ENCODE measurements at regions not wholly inside any gene's neighbourhood (a gene's known extent, or its start where the extent isn't known, plus 50 kb on each side); places are given as distances from the start of the nearest gene placed in this dataset.

- no peak for DNase-seq
Observed at GRCh38 chr5:136526791-136527190, 161.4 kb upstream of the TRPC7 start.

- DNase-seq: no peak
Observed at GRCh38 chr5:136526021-136526420, 160.7 kb upstream of the TRPC7 start.

GRCh38 chr5:136525597-136525996, 160.3 kb upstream of the TRPC7 start:
- no peak for DNase-seq

- no peak for DNase-seq
Observed at GRCh38 chr5:136522217-136522956, 157.0 kb upstream of the TRPC7 start.

GRCh38 chr5:136521696-136522095, 156.4 kb upstream of the TRPC7 start:
- no peak for DNase-seq

- DNase-seq: no peak
Observed at GRCh38 chr5:136518814-136519213, 153.5 kb upstream of the TRPC7 start.

GRCh38 chr5:136518174-136518573, 152.8 kb upstream of the TRPC7 start:
- no peak for DNase-seq

- no peak for DNase-seq
Observed at GRCh38 chr5:136517755-136518154, 152.4 kb upstream of the TRPC7 start.

- no peak for DNase-seq
Observed at GRCh38 chr5:136516637-136517036, 151.3 kb upstream of the TRPC7 start.

- DNase-seq: no peak
Observed at GRCh38 chr5:136513430-136513829, 148.1 kb upstream of the TRPC7 start.

- no peak for DNase-seq
Observed at GRCh38 chr5:136511046-136511445, 145.7 kb upstream of the TRPC7 start.

GRCh38 chr5:136510481-136510880, 145.1 kb upstream of the TRPC7 start:
- no peak for DNase-seq

GRCh38 chr5:136506131-136506530, 140.8 kb upstream of the TRPC7 start:
- DNase-seq: no peak

- no peak for DNase-seq
Observed at GRCh38 chr5:136501133-136501532, 135.8 kb upstream of the TRPC7 start.

GRCh38 chr5:136492587-136492986, 127.2 kb upstream of the TRPC7 start:
- DNase-seq: no peak

GRCh38 chr5:136491806-136492205, 126.5 kb upstream of the TRPC7 start:
- DNase-seq: no peak

GRCh38 chr5:136484808-136485325, 119.5 kb upstream of the TRPC7 start:
- DNase-seq: no peak

GRCh38 chr5:136482206-136482605, 116.9 kb upstream of the TRPC7 start:
- no peak for DNase-seq

- no peak for DNase-seq
Observed at GRCh38 chr5:136474466-136474865, 109.1 kb upstream of the TRPC7 start.

GRCh38 chr5:136467632-136468031, 102.3 kb upstream of the TRPC7 start:
- no peak for DNase-seq

GRCh38 chr5:136466041-136466415, 100.7 kb upstream of the TRPC7 start:
- DNase-seq: no peak

GRCh38 chr5:136458481-136458880, 93.1 kb upstream of the TRPC7 start:
- no peak for DNase-seq

- DNase-seq: no peak
Observed at GRCh38 chr5:136457390-136458013, 92.2 kb upstream of the TRPC7 start.

- no peak for DNase-seq
Observed at GRCh38 chr5:136455409-136455808, 90.1 kb upstream of the TRPC7 start.
